H9 (cell line): ENCODE measurements at regions not wholly inside any gene's neighbourhood (a gene's known extent, or its start where the extent isn't known, plus 50 kb on each side); places are given as distances from the start of the nearest gene placed in this dataset.

Source experiments
- DNase-seq: peaks from one replicate; pipeline ENCODE4 v3.0.0-alpha.2; 2017
- H2AFZ ChIP-seq: one replicate; pipeline ENCODE4 v1.6.1; 2013; ENCODE audit warnings: mild to moderate bottlenecking, low read length, control low read depth, moderate library complexity
- H2AK5ac ChIP-seq: 2 replicates; pipeline ENCODE4 v1.6.1; 2013; ENCODE audit warnings: low read length, control low read depth, mixed read lengths; ENCODE audit not compliant: insufficient read length
- H2BK120ac ChIP-seq: one replicate; pipeline ENCODE4 v1.6.1; 2013; ENCODE audit warnings: low read depth, mild to moderate bottlenecking, low read length, control low read depth, inconsistent platforms; ENCODE audit not compliant: poor library complexity, severe bottlenecking
- H2BK12ac ChIP-seq: 2 replicates; pipeline ENCODE4 v1.6.1; 2013; ENCODE audit warnings: low read length, control low read depth, mixed read lengths, low read depth; ENCODE audit not compliant: insufficient read length
- H2BK15ac ChIP-seq: 2 replicates; pipeline ENCODE4 v1.6.1; 2013; ENCODE audit warnings: low read depth, low read length, control low read depth
- H2BK20ac ChIP-seq: one replicate; pipeline ENCODE4 v1.6.1; 2013; ENCODE audit warnings: low read depth, mild to moderate bottlenecking, low read length, control low read depth, inconsistent platforms; ENCODE audit not compliant: poor library complexity, severe bottlenecking
- H2BK5ac ChIP-seq: 2 replicates; pipeline ENCODE4 v1.6.1; 2013; ENCODE audit warnings: low read length, control low read depth, mixed read lengths; ENCODE audit not compliant: insufficient read length
- H3K14ac ChIP-seq: 2 replicates; pipeline ENCODE4 v1.6.1; 2013; ENCODE audit warnings: low read length, control low read depth; ENCODE audit not compliant: insufficient read depth
- H3K18ac ChIP-seq: 2 replicates; pipeline ENCODE4 v1.6.1; 2013; ENCODE audit warnings: low read depth, mild to moderate bottlenecking, mixed read lengths, low read length, control low read depth; ENCODE audit not compliant: insufficient read length
- H3K23ac ChIP-seq: 2 replicates; pipeline ENCODE4 v1.6.1; 2013; ENCODE audit warnings: low read length, control low read depth, mixed read lengths, low read depth; ENCODE audit not compliant: insufficient read length
- H3K23me2 ChIP-seq: 2 replicates; pipeline ENCODE4 v1.6.1; 2013; ENCODE audit warnings: low read depth, mild to moderate bottlenecking, mixed read lengths, low read length, control low read depth; ENCODE audit not compliant: insufficient read length, poor library complexity, severe bottlenecking
- H3K27ac ChIP-seq: 2 replicates; pipeline ENCODE4 v1.5.1; 2013; ENCODE audit warnings: low read length, control low read depth, mixed read lengths, low read depth; ENCODE audit not compliant: insufficient read length
- H3K27me3 ChIP-seq: 2 replicates; pipeline ENCODE4 v1.6.1; 2013; ENCODE audit warnings: low read length, control low read depth, inconsistent platforms; ENCODE audit not compliant: insufficient read depth
- H3K4ac ChIP-seq: 2 replicates; pipeline ENCODE4 v1.6.1; 2013; ENCODE audit warnings: low read depth, mild to moderate bottlenecking, control low read depth, inconsistent platforms, low read length, moderate library complexity
- H3K4me1 ChIP-seq: 2 replicates; pipeline ENCODE4 v1.6.1; 2013; ENCODE audit warnings: low read length, control low read depth, inconsistent platforms; ENCODE audit not compliant: insufficient read depth
- H3K4me2 ChIP-seq: 2 replicates; pipeline ENCODE4 v1.6.1; 2013; ENCODE audit warnings: low read length, control low read depth, mixed read lengths; ENCODE audit not compliant: insufficient read length, insufficient read depth
- H3K56ac ChIP-seq: 2 replicates; pipeline ENCODE4 v1.6.1; 2013; ENCODE audit warnings: low read depth, mild to moderate bottlenecking, mixed read lengths, low read length, control low read depth; ENCODE audit not compliant: insufficient read length
- H3K79me1 ChIP-seq: 2 replicates; pipeline ENCODE4 v1.6.1; 2013; ENCODE audit warnings: low read depth, mild to moderate bottlenecking, moderate library complexity, low read length, control low read depth, inconsistent platforms; ENCODE audit not compliant: insufficient read depth, poor library complexity, severe bottlenecking
- H3K79me2 ChIP-seq: 2 replicates; pipeline ENCODE4 v1.6.1; 2013; ENCODE audit warnings: low read length, control low read depth, inconsistent platforms; ENCODE audit not compliant: insufficient read depth
- H3K9ac ChIP-seq: 2 replicates; pipeline ENCODE4 v1.6.1; 2013; ENCODE audit warnings: low read length, control low read depth, mixed read lengths; ENCODE audit not compliant: insufficient read length; ENCODE audit errors: extremely low read depth
- H3K9me3 ChIP-seq: one replicate; pipeline ENCODE4 v1.6.1; 2013; ENCODE audit warnings: low read depth, low read length, inconsistent platforms; ENCODE audit not compliant: control insufficient read depth
- H3T11ph ChIP-seq: one replicate; pipeline ENCODE4 v1.6.1; 2013; ENCODE audit warnings: mild to moderate bottlenecking, low read length, control low read depth, inconsistent platforms
- H4K20me1 ChIP-seq: one replicate; pipeline ENCODE4 v1.6.1; 2013; ENCODE audit not compliant: control insufficient read depth, insufficient read length, insufficient read depth
- H4K5ac ChIP-seq: 2 replicates; pipeline ENCODE4 v1.6.1; 2013; ENCODE audit warnings: low read depth, mild to moderate bottlenecking, mixed read lengths, low read length, control low read depth; ENCODE audit not compliant: insufficient read length
- H4K8ac ChIP-seq: replicated peaks from 2 replicates; pipeline ENCODE4 v1.6.1; 2013; ENCODE audit warnings: low read length, control low read depth, mixed read lengths, low read depth; ENCODE audit not compliant: insufficient read length
- H4K91ac ChIP-seq: 2 replicates; pipeline ENCODE4 v1.6.1; 2013; ENCODE audit warnings: low read depth, mild to moderate bottlenecking, moderate library complexity, mixed read lengths, low read length, control low read depth; ENCODE audit not compliant: insufficient read length
- H3K27ac Mint-ChIP-seq, 3 experiments: 2 replicates in 2 of 3; 3 replicates in 1 of 3; pipeline ENCODE4 v1.8.0; 2020 to 2021; ENCODE audit warnings: mixed read lengths in 3 of 3, mild to moderate bottlenecking in 1 of 3, moderate library complexity in 1 of 3
- H3K27me3 Mint-ChIP-seq: 2 replicates; pipeline ENCODE4 v1.8.0; 2021; ENCODE audit warnings: low read depth, mild to moderate bottlenecking, moderate library complexity, mixed read lengths
- H3K36me3 Mint-ChIP-seq, 3 experiments: 2 replicates in 2 of 3; 3 replicates in 1 of 3; pipeline ENCODE4 v1.8.0; 2020 to 2021; ENCODE audit warnings: low read depth in 3 of 3, mixed read lengths in 3 of 3; ENCODE audit not compliant: insufficient read depth in 1 of 3
- H3K4me1 Mint-ChIP-seq, 2 experiments: 2 replicates each; pipeline ENCODE4 v1.8.0; 2020; ENCODE audit warnings: mixed read lengths in 2 of 2
- H3K4me3 Mint-ChIP-seq, 2 experiments: 2 replicates in 1 of 2; 3 replicates in 1 of 2; pipeline ENCODE4 v1.8.0; 2020 to 2021; ENCODE audit warnings: mild to moderate bottlenecking in 2 of 2, mixed read lengths in 2 of 2, moderate library complexity in 1 of 2
- H3K9me3 Mint-ChIP-seq, 2 experiments: 2 replicates in 1 of 2; 3 replicates in 1 of 2; pipeline ENCODE4 v1.8.0; 2020; ENCODE audit warnings: mild to moderate bottlenecking in 2 of 2, mixed read lengths in 2 of 2, moderate library complexity in 1 of 2
- WGBS: extraction: QIAGEN DNeasy Blood & Tissue Kit; methylation state at CpG from one replicate; pipeline ENCODE4 v1.1.7; 2013; ENCODE audit warnings: missing lambda C conversion rate, low lambda C conversion rate, mixed read lengths; ENCODE audit not compliant: insufficient read length; ENCODE audit errors: extremely low coverage; 5-methylcytosine and 5-hydroxymethylcytosine counted together
- TF ChIP-seq, protein P1 (sequence below): fragments of 200-600 bp; sonication (generic); conservative IDR thresholded peaks from 3 replicates; pipeline ENCODE4 v1.8.0; 2021; ENCODE audit warnings: antibody characterized with exemption, mild to moderate bottlenecking

- Histone ChIP-seq H3K79me2 (no peaks in the 10 kb centered on the region), H2AFZ (no peak overlapping the region), H2BK120ac (no peak overlapping the region), H4K5ac (no peak overlapping the region), H3K9ac (no peak overlapping the region), H3K4me2 (no peak overlapping the region), H2BK5ac (no peak overlapping the region), H3K27ac (no peak overlapping the region), H3K23me2 (no peaks in the 10 kb centered on the region), H2BK20ac (no peak overlapping the region), H4K20me1 (no peaks in the 10 kb centered on the region), H2BK15ac (no peak overlapping the region), H3K9me3 (no peaks in the 10 kb centered on the region), H3K27me3 (no peaks in the 10 kb centered on the region), H3K79me1 (no peaks in the 10 kb centered on the region), H3K56ac (no peak overlapping the region), H3K23ac (no peak overlapping the region), H2BK12ac (no peak overlapping the region), H3T11ph (no peak overlapping the region), H4K8ac (no peak overlapping the region), H3K4ac (no peak overlapping the region), H3K14ac (no peak overlapping the region), H3K4me1 (no peaks in the 10 kb centered on the region; the same call in 1 of the 2 replicates), H4K91ac (no peak overlapping the region), H3K18ac (no peak overlapping the region), H2AK5ac (no peak overlapping the region)
- Mint-ChIP-seq H3K9me3 (no peaks in the 10 kb centered on the region), H3K27ac (no peak overlapping the region), H3K36me3 (no peaks in the 10 kb centered on the region), H3K4me1 (peaks cover 4 to 6% of the 10 kb centered on the region in 2 experiments; a peak in 2 of 4 replicates), H3K4me3 (no peak overlapping the region), H3K27me3 (peaks cover 3% of the 10 kb centered on the region)
- TF ChIP-seq, protein P1, sequence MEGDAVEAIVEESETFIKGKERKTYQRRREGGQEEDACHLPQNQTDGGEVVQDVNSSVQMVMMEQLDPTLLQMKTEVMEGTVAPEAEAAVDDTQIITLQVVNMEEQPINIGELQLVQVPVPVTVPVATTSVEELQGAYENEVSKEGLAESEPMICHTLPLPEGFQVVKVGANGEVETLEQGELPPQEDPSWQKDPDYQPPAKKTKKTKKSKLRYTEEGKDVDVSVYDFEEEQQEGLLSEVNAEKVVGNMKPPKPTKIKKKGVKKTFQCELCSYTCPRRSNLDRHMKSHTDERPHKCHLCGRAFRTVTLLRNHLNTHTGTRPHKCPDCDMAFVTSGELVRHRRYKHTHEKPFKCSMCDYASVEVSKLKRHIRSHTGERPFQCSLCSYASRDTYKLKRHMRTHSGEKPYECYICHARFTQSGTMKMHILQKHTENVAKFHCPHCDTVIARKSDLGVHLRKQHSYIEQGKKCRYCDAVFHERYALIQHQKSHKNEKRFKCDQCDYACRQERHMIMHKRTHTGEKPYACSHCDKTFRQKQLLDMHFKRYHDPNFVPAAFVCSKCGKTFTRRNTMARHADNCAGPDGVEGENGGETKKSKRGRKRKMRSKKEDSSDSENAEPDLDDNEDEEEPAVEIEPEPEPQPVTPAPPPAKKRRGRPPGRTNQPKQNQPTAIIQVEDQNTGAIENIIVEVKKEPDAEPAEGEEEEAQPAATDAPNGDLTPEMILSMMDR: no peak
- no CpG with 5 or more reads among the region's 2 CpGs for WGBS
- DNase-seq: no peak
Observed at GRCh38 chr1:203935321-203935720, 73.9 kb downstream of the SNRPE start.
